GM12875 (cell line): ENCODE measurements at regions not wholly inside any gene's neighbourhood (a gene's known extent, or its start where the extent isn't known, plus 50 kb on each side); places are given as distances from the start of the nearest gene placed in this dataset.

ENCODE experiments used
- H3K4me3 ChIP-seq: one replicate; pipeline ENCODE4 v1.5.1; 2011; ENCODE audit warnings: low read depth, low read length, control low read depth
- TF ChIP-seq, protein P1 (sequence below): IDR thresholded peaks from 2 replicates; pipeline ENCODE4 v1.5.1; 2011; ENCODE audit warnings: low read depth, mild to moderate bottlenecking, control low read depth, inconsistent platforms, low read length, moderate library complexity, borderline replicate concordance; ENCODE audit not compliant: insufficient read depth

DNA sequence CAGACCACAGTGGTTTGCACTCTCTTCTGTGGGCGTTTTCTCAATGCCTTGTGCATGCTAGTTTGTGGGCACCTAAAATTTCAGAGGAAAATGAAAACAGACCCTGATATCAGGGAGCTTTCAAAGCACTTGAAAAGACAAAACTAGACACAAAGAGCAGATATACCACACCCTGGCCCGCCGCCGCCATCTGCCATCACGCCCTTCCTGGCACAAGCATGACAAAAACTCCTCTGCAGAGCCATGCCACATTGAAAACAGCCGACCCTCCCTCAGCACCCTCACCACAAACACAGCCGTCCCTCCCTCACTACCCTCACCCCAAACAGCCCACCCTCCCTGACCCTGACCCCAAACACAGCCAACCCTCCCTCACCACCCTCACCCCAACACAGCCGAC, 84.8 kb upstream of the RAB6C start:
- no peak overlapping the region for H3K4me3 ChIP-seq
- TF ChIP-seq, protein P1, sequence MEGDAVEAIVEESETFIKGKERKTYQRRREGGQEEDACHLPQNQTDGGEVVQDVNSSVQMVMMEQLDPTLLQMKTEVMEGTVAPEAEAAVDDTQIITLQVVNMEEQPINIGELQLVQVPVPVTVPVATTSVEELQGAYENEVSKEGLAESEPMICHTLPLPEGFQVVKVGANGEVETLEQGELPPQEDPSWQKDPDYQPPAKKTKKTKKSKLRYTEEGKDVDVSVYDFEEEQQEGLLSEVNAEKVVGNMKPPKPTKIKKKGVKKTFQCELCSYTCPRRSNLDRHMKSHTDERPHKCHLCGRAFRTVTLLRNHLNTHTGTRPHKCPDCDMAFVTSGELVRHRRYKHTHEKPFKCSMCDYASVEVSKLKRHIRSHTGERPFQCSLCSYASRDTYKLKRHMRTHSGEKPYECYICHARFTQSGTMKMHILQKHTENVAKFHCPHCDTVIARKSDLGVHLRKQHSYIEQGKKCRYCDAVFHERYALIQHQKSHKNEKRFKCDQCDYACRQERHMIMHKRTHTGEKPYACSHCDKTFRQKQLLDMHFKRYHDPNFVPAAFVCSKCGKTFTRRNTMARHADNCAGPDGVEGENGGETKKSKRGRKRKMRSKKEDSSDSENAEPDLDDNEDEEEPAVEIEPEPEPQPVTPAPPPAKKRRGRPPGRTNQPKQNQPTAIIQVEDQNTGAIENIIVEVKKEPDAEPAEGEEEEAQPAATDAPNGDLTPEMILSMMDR: no peak

DNA sequence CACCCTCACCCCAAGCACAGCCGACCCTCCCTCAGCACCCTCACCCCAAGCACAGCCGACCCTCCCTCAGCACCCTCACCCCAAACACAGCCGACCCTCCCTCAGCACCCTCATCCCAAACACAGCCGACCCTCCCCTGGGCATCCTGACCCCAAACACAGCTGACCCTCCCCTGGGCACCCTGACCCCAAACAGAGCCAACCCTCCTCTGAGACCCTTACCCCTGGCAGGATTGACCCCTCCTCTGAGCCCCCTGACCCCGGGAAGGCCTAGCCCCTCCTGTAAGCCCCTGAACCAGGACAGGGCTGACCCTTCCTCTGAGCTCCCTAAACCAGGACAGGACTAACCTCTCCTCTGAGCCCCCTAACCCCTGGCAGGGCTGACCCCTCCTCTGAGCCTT, 84.4 kb upstream of the RAB6C start:
- no peak overlapping the region for H3K4me3 ChIP-seq
- TF ChIP-seq, protein P1: no peak

DNA sequence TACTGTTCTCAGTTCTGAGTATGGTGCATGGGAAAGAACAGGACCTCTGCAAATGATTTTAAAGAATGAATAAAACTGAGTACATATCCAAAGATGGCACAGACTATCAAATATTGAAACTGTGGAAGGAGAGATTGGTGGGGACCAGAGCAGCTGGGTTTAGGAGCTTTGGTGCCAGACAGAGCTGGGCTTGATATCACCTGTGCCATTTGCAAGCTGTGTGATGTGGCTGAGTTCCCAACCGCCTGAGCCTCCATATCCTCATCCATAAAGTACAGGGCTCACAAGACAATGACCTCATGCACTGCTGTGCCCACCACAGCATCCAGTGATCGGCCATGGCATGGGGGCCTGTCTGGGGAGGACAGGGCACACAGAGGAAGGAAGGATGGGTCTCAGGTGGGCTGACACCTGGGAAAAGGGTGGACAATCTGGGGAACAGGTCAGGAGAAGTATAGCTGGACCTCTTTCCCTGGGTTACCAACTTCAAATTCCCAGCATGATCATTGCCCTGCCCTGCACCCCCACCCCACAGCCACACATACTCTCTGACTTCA, 83.9 kb upstream of the RAB6C start:
- no peak overlapping the region for H3K4me3 ChIP-seq
- TF ChIP-seq, protein P1: no peak

DNA sequence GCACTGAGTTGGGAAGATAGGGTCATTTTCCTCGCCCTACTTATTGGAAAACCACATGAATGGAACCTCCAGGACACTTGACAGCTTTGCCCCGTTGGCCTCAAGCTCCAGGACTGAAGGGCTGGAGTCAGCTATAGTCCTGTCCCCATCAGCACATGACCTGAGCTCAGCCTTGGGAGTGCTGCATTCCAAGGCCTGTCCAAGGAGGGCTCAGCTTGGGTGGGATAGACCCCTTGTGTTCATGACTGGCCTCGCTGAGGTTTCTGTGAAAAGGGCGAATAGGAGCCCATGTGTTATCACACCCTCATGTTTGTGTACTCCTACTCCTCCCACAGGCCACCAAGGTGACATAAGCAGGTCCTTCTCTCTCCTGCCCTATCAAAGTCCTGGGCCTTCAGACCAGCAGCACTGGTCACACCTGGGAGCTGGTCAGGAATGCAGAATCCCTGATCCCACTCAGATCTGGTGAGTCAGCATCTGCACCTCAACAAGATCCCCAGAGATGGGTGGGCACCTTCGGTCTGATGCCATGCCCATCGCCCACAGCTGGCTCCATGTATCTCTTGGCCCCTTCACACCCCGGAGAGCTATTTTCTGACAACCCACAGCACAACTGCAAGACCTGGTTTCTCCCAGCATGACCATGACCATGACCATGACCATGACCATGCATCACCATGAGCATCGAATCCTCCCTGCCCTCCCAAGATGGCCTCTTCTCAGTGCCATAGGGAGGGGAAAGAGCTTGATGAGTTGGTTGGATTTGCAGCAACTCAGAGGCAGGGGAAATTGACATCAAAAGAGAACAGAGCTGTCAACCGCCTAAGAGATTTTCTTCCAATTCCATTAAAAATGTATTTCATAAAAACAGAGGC, 83.0 kb upstream of the RAB6C start:
- no peak overlapping the region for H3K4me3 ChIP-seq
- TF ChIP-seq, protein P1: no peak

DNA sequence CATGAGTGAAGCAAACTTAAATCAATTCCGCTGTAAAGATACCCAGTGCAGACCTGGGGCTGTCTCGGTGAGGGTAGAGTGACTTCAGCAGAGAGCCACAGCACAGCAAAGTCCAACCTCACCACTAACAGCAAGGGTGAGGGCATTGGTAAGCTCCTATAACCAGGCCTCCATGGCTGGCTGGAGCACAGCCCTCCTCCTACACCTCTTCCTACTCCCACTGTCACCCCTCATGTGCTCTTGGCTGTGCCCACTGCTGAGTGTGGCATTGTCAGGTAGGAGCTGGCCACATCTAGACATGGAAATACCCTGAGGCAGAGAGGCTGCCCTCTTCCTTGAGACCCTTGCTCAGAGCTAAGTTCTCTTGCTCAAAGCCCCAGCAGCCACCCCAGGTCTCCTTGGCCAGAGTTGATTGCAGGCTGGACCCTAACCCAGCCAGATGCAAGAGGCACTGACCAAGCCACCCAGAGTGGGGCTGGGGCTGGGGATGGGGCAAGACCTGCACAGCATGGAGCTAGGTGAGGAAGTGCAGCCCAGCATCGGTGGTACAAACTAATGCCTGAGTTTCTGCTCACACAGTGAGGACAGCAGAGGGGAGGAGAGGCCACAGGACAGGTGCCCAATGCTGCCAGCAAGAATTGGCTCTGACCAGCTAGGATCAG, 77.6 kb upstream of the RAB6C start:
- TF ChIP-seq, protein P1: no peak
- H3K4me3 ChIP-seq: no peak overlapping the region

DNA sequence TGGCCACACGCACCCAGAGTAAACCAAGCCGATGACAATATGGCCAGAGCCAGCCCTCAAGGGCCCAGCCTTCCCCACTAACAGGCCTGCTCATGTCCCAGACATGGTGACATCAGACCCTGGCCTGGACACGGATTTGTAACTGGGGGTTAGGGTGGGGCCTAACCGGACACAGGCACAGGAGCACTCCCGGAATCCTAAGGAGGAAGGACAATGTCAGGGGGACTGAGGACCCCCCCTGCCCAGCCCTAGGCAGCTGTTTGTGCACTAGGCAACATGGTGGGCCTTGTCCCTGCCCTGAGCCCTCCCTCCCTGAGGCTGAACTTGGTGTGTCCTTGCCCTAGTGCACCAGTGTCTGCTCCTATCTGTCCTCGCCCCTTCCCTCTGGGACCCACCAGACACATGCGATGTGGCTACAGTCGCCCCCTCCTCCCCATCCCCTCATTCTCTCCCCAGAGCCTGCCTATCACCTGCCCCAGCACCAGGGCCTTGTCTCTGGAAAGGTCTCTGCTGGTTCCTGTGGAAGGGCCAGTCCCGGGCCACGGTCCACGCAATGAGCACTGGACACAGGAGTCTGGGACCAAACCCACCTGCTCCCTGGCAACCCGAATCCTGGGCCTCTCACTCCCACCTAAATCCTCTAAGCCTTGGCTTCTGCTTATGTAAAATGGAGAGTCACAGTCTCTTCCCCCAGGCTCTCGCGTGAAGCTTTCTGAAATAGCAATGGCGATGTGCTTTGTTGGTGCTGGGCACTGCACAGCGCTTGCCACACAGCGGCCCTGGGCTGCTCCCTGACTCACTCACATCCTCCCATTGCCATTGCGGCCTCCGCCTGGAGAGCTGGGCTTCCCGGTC, 76.5 kb upstream of the RAB6C start:
- H3K4me3 ChIP-seq: no peak overlapping the region
- TF ChIP-seq, protein P1: no peak
